ENCODE measurements at regions not wholly inside any gene's neighbourhood (a gene's known extent, or its start where the extent isn't known, plus 50 kb on each side); places are given as distances from the start of the nearest gene placed in this dataset.

GRCh38 chr15:29208836-29209235 is 60.8 kb downstream of the NSMCE3 start:
- no peak for DNase-seq
- Histone ChIP-seq H3K9me3 (no peaks in the 10 kb centered on the region), H3K27me3 (no peaks in the 10 kb centered on the region), H3K36me3 (no peaks in the 10 kb centered on the region), H3K4me3 (no peak overlapping the region)

- Histone ChIP-seq H3K27me3 (no peaks in the 10 kb centered on the region), H3K4me3 (no peak overlapping the region), H3K9me3 (no peaks in the 10 kb centered on the region), H3K36me3 (no peaks in the 10 kb centered on the region)
- peak; percentile 12 for DNase-seq
Measured at GRCh38 chr15:29208352-29208751, 61.3 kb downstream of the NSMCE3 start.

GRCh38 chr15:29207758-29208108 is 61.9 kb downstream of the NSMCE3 start:
- no peaks in the 10 kb centered on the region for H3K9me3 ChIP-seq
- H3K4me3 ChIP-seq, result no peak overlapping the region
- no peaks in the 10 kb centered on the region for H3K27me3 ChIP-seq
- no peaks in the 10 kb centered on the region for H3K36me3 ChIP-seq
- DNase-seq, result no peak

- no peak for DNase-seq
- no peak overlapping the region for H3K4me3 ChIP-seq
- no peaks in the 10 kb centered on the region for H3K9me3 ChIP-seq
- H3K36me3 ChIP-seq, result no peaks in the 10 kb centered on the region
- H3K27me3 ChIP-seq, result no peaks in the 10 kb centered on the region
Measured at GRCh38 chr15:29207027-29207757, 62.4 kb downstream of the NSMCE3 start.

GRCh38 chr15:29205186-29205585 is 64.4 kb downstream of the NSMCE3 start:
- Histone ChIP-seq H3K4me3 (no peak overlapping the region), H3K27me3 (no peaks in the 10 kb centered on the region)

GRCh38 chr15:29204369-29204755 is 65.3 kb downstream of the NSMCE3 start:
- no peaks in the 10 kb centered on the region for H3K9me3 ChIP-seq
- no peaks in the 10 kb centered on the region for H3K36me3 ChIP-seq
- no peak for DNase-seq
- no peak overlapping the region for H3K4me3 ChIP-seq
- H3K27me3 ChIP-seq, result no peaks in the 10 kb centered on the region

More at GRCh38 chr15:29205186-29205585, 64.4 kb downstream of the NSMCE3 start:
- H3K9me3 ChIP-seq, result no peaks in the 10 kb centered on the region
- H3K36me3 ChIP-seq, result no peaks in the 10 kb centered on the region
- DNase-seq, result no peak

GRCh38 chr15:29203718-29204368 is 65.8 kb downstream of the NSMCE3 start:
- no peaks in the 10 kb centered on the region for H3K9me3 ChIP-seq
- no peak overlapping the region for H3K4me3 ChIP-seq
- H3K27me3 ChIP-seq, result no peaks in the 10 kb centered on the region
- DNase-seq, result no peak
- H3K36me3 ChIP-seq, result no peaks in the 10 kb centered on the region

- no peaks in the 10 kb centered on the region for H3K27me3 ChIP-seq
- no peaks in the 10 kb centered on the region for H3K9me3 ChIP-seq
- no peak for DNase-seq
- no peak overlapping the region for H3K4me3 ChIP-seq
- H3K36me3 ChIP-seq, result no peaks in the 10 kb centered on the region
Measured at GRCh38 chr15:29196722-29197121, 72.9 kb downstream of the NSMCE3 start.

- no peak for DNase-seq
- Histone ChIP-seq H3K27me3 (no peaks in the 10 kb centered on the region), H3K9me3 (no peaks in the 10 kb centered on the region), H3K4me3 (no peak overlapping the region), H3K36me3 (no peaks in the 10 kb centered on the region)
Measured at GRCh38 chr15:29196290-29196689, 73.3 kb downstream of the NSMCE3 start.

- DNase-seq, result no peak
- Histone ChIP-seq H3K27me3 (no peaks in the 10 kb centered on the region), H3K9me3 (no peaks in the 10 kb centered on the region), H3K36me3 (no peaks in the 10 kb centered on the region), H3K4me3 (no peak overlapping the region)
Measured at GRCh38 chr15:29194866-29195265, 74.8 kb downstream of the NSMCE3 start.

- H3K4me3 ChIP-seq, result no peak overlapping the region
- no peaks in the 10 kb centered on the region for H3K9me3 ChIP-seq
- H3K27me3 ChIP-seq, result no peaks in the 10 kb centered on the region
- DNase-seq, result no peak
- H3K36me3 ChIP-seq, result no peaks in the 10 kb centered on the region
Measured at GRCh38 chr15:29183071-29183831, 86.4 kb downstream of the NSMCE3 start.

- Histone ChIP-seq H3K9me3 (no peaks in the 10 kb centered on the region), H3K36me3 (no peaks in the 10 kb centered on the region), H3K4me3 (no peak overlapping the region), H3K27me3 (no peaks in the 10 kb centered on the region)
- DNase-seq, result no peak
Measured at GRCh38 chr15:29182590-29182989, 87.0 kb downstream of the NSMCE3 start.

- Histone ChIP-seq H3K27me3 (no peaks in the 10 kb centered on the region), H3K9me3 (no peaks in the 10 kb centered on the region), H3K36me3 (no peaks in the 10 kb centered on the region), H3K4me3 (no peak overlapping the region)
- DNase-seq, result no peak
Measured at GRCh38 chr15:29172742-29173725, 96.6 kb downstream of the NSMCE3 start.

GRCh38 chr15:29170521-29170920 is 99.1 kb downstream of the NSMCE3 start:
- Histone ChIP-seq H3K4me3 (no peak overlapping the region), H3K27me3 (0 out of 2 replicates have a peak, but pooled peaks cover 2% of the 10 kb centered on the region), H3K36me3 (no peaks in the 10 kb centered on the region), H3K9me3 (no peaks in the 10 kb centered on the region)
- DNase-seq, result no peak

All from MG63 (cell line).